Endothelial cell of umbilical vein (primary cell): ENCODE measurements at regions not wholly inside any gene's neighbourhood (a gene's known extent, or its start where the extent isn't known, plus 50 kb on each side); places are given as distances from the start of the nearest gene placed in this dataset.

Source experiments
- BruUV-seq: library from RNA; stranded (reverse); fragments of 400-500 nt; replicated peaks from 2 replicates; lab custom pipeline; 2021; lab: Mats Ljungman, UMichigan
- CTCF ChIA-PET: fragments of 300-600, 350-600 bp; sonication (Branson Sonifier 250); formaldehyde crosslinking; loops from one replicate; lab custom pipeline; 2021; ENCODE audit warnings: antibody characterized with exemption, inconsistent platforms; lab: Charles Lee
- POLR2A ChIA-PET: fragments of 300-600, 350-600 bp; sonication (Branson Sonifier 250); formaldehyde crosslinking; loops from one replicate; lab custom pipeline; 2021; ENCODE audit warnings: antibody characterized with exemption, inconsistent platforms; lab: Charles Lee
- DNase-seq: peaks from one replicate; pipeline ENCODE4 v3.0.0-alpha.2; 2011; ENCODE audit warnings: low read depth, low spot score
- FAIRE-seq: peaks from 2 replicates; lab custom pipeline; 2011; peaks lifted over from hg19 to GRCh38; lab: Jason Lieb, UNC
- H2AFZ ChIP-seq: 2 replicates; pipeline ENCODE4 v1.6.0; 2012; ENCODE audit warnings: low read depth, low read length, control low read depth, inconsistent platforms
- H3K27ac ChIP-seq: 2 replicates; pipeline ENCODE4 v1.5.1; 2011; ENCODE audit warnings: low read depth, mild to moderate bottlenecking, control low read depth, low read length, moderate library complexity; ENCODE audit not compliant: insufficient read depth
- H3K27me3 ChIP-seq, 2 experiments: 2 replicates each; pipeline versions ENCODE4 v1.6.0 to v1.6.1; 2011; ENCODE audit warnings: low read length in 2 of 2, mixed read lengths in 1 of 2; ENCODE audit not compliant: control insufficient read depth in 2 of 2, insufficient read depth in 2 of 2
- H3K36me3 ChIP-seq, 2 experiments: 2 replicates in 1 of 2; 3 replicates in 1 of 2; pipeline ENCODE4 v1.5.1; 2011; ENCODE audit warnings: low read length in 2 of 2, mild to moderate bottlenecking in 1 of 2, moderate library complexity in 1 of 2; ENCODE audit not compliant: control insufficient read depth in 2 of 2, insufficient read depth in 2 of 2; ENCODE audit errors: extremely low read depth in 1 of 2
- H3K4me1 ChIP-seq: 3 replicates; pipeline ENCODE4 v1.5.1; 2011; ENCODE audit warnings: mild to moderate bottlenecking, low read length; ENCODE audit not compliant: control insufficient read depth, insufficient read depth; ENCODE audit errors: extremely low read depth
- H3K4me2 ChIP-seq: 2 replicates; pipeline ENCODE4 v1.6.1; 2011; ENCODE audit warnings: low read length, control low read depth, mixed read lengths; ENCODE audit not compliant: insufficient read depth
- H3K4me3 ChIP-seq, 3 experiments: fragments of 200-600 bp in 1 of 3; sonication (generic), shearing (Covaris generic) in 1 of 3; replicated peaks in 1 of 3; 2 replicates each; pipeline ENCODE4 v1.5.1; 2011 to 2016; ENCODE audit warnings: control low read depth in 3 of 3, low read length in 3 of 3, mild to moderate bottlenecking in 2 of 3, inconsistent platforms in 1 of 3, low read depth in 1 of 3, moderate library complexity in 1 of 3; ENCODE audit not compliant: insufficient read depth in 1 of 3
- H3K79me2 ChIP-seq: 2 replicates; pipeline ENCODE4 v1.6.0; 2012; ENCODE audit warnings: low read length, inconsistent platforms; ENCODE audit not compliant: control insufficient read depth, insufficient read depth
- H3K9ac ChIP-seq: replicated peaks from 2 replicates; pipeline ENCODE3; 2011; ENCODE audit warnings: low read length, control low read depth; ENCODE audit not compliant: insufficient read depth; ENCODE audit errors: extremely low read depth
- H3K9me1 ChIP-seq: replicated peaks from 3 replicates; pipeline ENCODE4 v1.6.0; 2011; ENCODE audit warnings: mild to moderate bottlenecking, low read length; ENCODE audit not compliant: control insufficient read depth, insufficient read depth; ENCODE audit errors: extremely low read depth
- H3K9me3 ChIP-seq: replicated peaks from 2 replicates; pipeline ENCODE4 v1.5.1; 2012; ENCODE audit warnings: low read length, inconsistent platforms; ENCODE audit not compliant: control insufficient read depth, insufficient read depth
- H4K20me1 ChIP-seq: replicated peaks from 2 replicates; pipeline ENCODE3; 2011; ENCODE audit warnings: mild to moderate bottlenecking, low read length; ENCODE audit not compliant: control insufficient read depth, insufficient read depth; ENCODE audit errors: extremely low read depth
- CTCF ChIP-seq, 2 donors: IDR thresholded peaks; 1 replicate in 1 of 2; 2 replicates in 1 of 2; pipeline ENCODE4 v1.5.1; 2011; ENCODE audit warnings: low read length in 2 of 2, mild to moderate bottlenecking in 2 of 2, moderate library complexity in 2 of 2, control low read depth in 1 of 2, inconsistent platforms in 1 of 2, low read depth in 1 of 2; ENCODE audit not compliant: insufficient read depth in 1 of 2; ENCODE audit errors: extremely low read depth in 1 of 2
- EZH2 ChIP-seq: IDR thresholded peaks from 2 replicates; pipeline ENCODE4 v1.6.1; 2012; ENCODE audit warnings: borderline replicate concordance, low read depth, mild to moderate bottlenecking, moderate library complexity, low read length, inconsistent platforms; ENCODE audit not compliant: severe bottlenecking
- FOS ChIP-seq: IDR thresholded peaks from 2 replicates; pipeline ENCODE4 v1.6.1; 2011; ENCODE audit warnings: mild to moderate bottlenecking, low read length, moderate library complexity, borderline replicate concordance; ENCODE audit not compliant: insufficient read depth
- GATA2 ChIP-seq: IDR thresholded peaks from 2 replicates; pipeline ENCODE4 v1.7.0; 2011; ENCODE audit warnings: low read depth, mild to moderate bottlenecking, moderate library complexity, mixed read lengths, low read length; ENCODE audit not compliant: insufficient read length, insufficient read depth
- JUN ChIP-seq: IDR thresholded peaks from 2 replicates; pipeline ENCODE4 v1.6.1; 2011; ENCODE audit warnings: borderline replicate concordance, low read depth; ENCODE audit not compliant: insufficient read length, insufficient read depth
- MYC ChIP-seq: IDR thresholded peaks from one replicate; pipeline ENCODE4 v1.6.1; 2011; ENCODE audit warnings: mild to moderate bottlenecking, low read depth, low read length
- POLR2A ChIP-seq: IDR thresholded peaks from 2 replicates; pipeline ENCODE4 v1.6.1; 2012; ENCODE audit warnings: low read depth, mild to moderate bottlenecking, control low read depth, low read length
- POLR2AphosphoS5 ChIP-seq: IDR thresholded peaks from 2 replicates; pipeline ENCODE4 v1.6.1; 2012; ENCODE audit warnings: low read depth, mild to moderate bottlenecking, control low read depth, low read length, moderate library complexity; ENCODE audit not compliant: insufficient read depth
- dilution Hi-C: fragments of 300-500 bp; cut with MboI; formaldehyde crosslinking; loops from one replicate; pipeline ENCODE4 v1.15.0; 2019; ENCODE audit warnings: low sequenced_read_pairs; ENCODE audit not compliant: extremely low pct_ligation_motif_present
- intact Hi-C: fragments of 100-400 bp; cut with micrococcal nuclease; formaldehyde crosslinking; loops from one replicate; pipeline ENCODE4 v1.10.0; 2022
- TF ChIP-seq, protein P1 (sequence below): IDR thresholded peaks from 2 replicates; pipeline ENCODE4 v1.6.1; 2011; ENCODE audit not compliant: insufficient read depth, insufficient read length

- intact Hi-C loops (no loop called here), dilution Hi-C loops (no loop called here)
- no peaks in the 10 kb centered on the region for H3K79me2 ChIP-seq
- FAIRE-seq = no peak
- H3K9me1 ChIP-seq = no peaks in the 10 kb centered on the region
- DNase-seq = no peak
- H3K9ac ChIP-seq = no peak overlapping the region
- no peak overlapping the region for H3K4me3 ChIP-seq
- H3K4me1 ChIP-seq = no peaks in the 10 kb centered on the region
- no peak overlapping the region for H2AFZ ChIP-seq
- ChIA-PET POLR2A (no interaction called here), CTCF (interaction anchor here (1.6 to 3.5 kb wide), 2 partner anchors 16 kb away, joined by 4 to 10 read pairs; no protein-coding TSS in a partner anchor)
- no peaks in the 10 kb centered on the region for H3K36me3 ChIP-seq
- H3K27ac ChIP-seq = no peak overlapping the region
- no peaks in the 10 kb centered on the region for H4K20me1 ChIP-seq
- TF ChIP-seq GATA2 (no peak), CTCF (IDR thresholded peaks at IDR 0.05; ENCODE audit: extremely low read depth in 1 of 2, insufficient read depth in 1 of 2, low read depth in 1 of 2, low read length in 2 of 2) (no peak), POLR2AphosphoS5 (no peak), MYC (no peak), EZH2 (no peak), POLR2A (no peak), JUN (no peak), FOS (no peak)
- TF ChIP-seq, protein P1, sequence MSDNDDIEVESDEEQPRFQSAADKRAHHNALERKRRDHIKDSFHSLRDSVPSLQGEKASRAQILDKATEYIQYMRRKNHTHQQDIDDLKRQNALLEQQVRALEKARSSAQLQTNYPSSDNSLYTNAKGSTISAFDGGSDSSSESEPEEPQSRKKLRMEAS = no peak
- H3K4me2 ChIP-seq = no peak overlapping the region
- no TSS peak for BruUV-seq
- H3K27me3 ChIP-seq = peaks cover 0 to 1% of the 10 kb centered on the region in 2 experiments
- H3K9me3 ChIP-seq = no peaks in the 10 kb centered on the region
These were observed 121.1 kb downstream of the C5orf15 start for GRCh38 chr5:133847301-133847700.
